C4-2B (cell line): ENCODE measurements at regions not wholly inside any gene's neighbourhood (a gene's known extent, or its start where the extent isn't known, plus 50 kb on each side); places are given as distances from the start of the nearest gene placed in this dataset.

Experiments
- H3K27ac ChIP-seq: fragments of 450-650 bp; 2 replicates; pipeline ENCODE4 v1.5.1; 2017
- CTCF ChIP-seq: fragments of 450-650 bp; conservative IDR thresholded peaks from 2 replicates; pipeline ENCODE4 v1.5.1; 2017; ENCODE audit warnings: mild to moderate bottlenecking
- ZFX ChIP-seq: fragments of 450-650 bp; IDR thresholded peaks from 2 replicates; pipeline ENCODE4 v1.6.1; 2017

GRCh38 chr7:25861601-25862260 is 290.3 kb upstream of the NFE2L3 start:
- TF ChIP-seq CTCF (no peak), ZFX (no peak)
- no peak overlapping the region for H3K27ac ChIP-seq

GRCh38 chr7:25862261-25863004 is 289.6 kb upstream of the NFE2L3 start:
- no peak for TF ChIP-seq ZFX
- TF ChIP-seq CTCF = no peak
- no peak overlapping the region for H3K27ac ChIP-seq

- no peak overlapping the region for H3K27ac ChIP-seq
- TF ChIP-seq ZFX = no peak
- TF ChIP-seq CTCF = no peak
These were observed 288.8 kb upstream of the NFE2L3 start for GRCh38 chr7:25863005-25863728.

- H3K27ac ChIP-seq = no peak overlapping the region
- TF ChIP-seq ZFX (no peak), CTCF (no peak)
These were observed 288.3 kb upstream of the NFE2L3 start for GRCh38 chr7:25863729-25864110.

- no peak overlapping the region for H3K27ac ChIP-seq
- TF ChIP-seq ZFX (no peak), CTCF (no peak)
These were observed 287.5 kb upstream of the NFE2L3 start for GRCh38 chr7:25864511-25864910.

GRCh38 chr7:25864943-25865751 is 286.9 kb upstream of the NFE2L3 start:
- no peak for TF ChIP-seq ZFX
- no peak for TF ChIP-seq CTCF
- no peak overlapping the region for H3K27ac ChIP-seq
